BLaER1 treated with 17β-estradiol and CSF1 and Interleukin-3, amounts not matched to agents 10 nM and 100 nM (cell line): ENCODE measurements at regions not wholly inside any gene's neighbourhood (a gene's known extent, or its start where the extent isn't known, plus 50 kb on each side); places are given as distances from the start of the nearest gene placed in this dataset.

Source experiments
- H3K27ac ChIP-seq, 11 experiments: shearing (Covaris generic); formaldehyde crosslinking; 2 replicates each; pipeline ENCODE4 v1.8.1; 2022
- H3K27me3 ChIP-seq, 11 experiments: shearing (Covaris generic); formaldehyde crosslinking; 2 replicates each; pipeline ENCODE4 v1.8.1; 2022
- H3K36me3 ChIP-seq, 11 experiments: shearing (Covaris generic); formaldehyde crosslinking; 2 replicates each; pipeline ENCODE4 v1.8.1; 2022
- H3K4me1 ChIP-seq, 10 experiments: shearing (Covaris generic); formaldehyde crosslinking; 2 replicates each; pipeline ENCODE4 v1.8.1; 2022
- H3K4me2 ChIP-seq, 11 experiments: shearing (Covaris generic); formaldehyde crosslinking; 2 replicates each; pipeline ENCODE4 v1.8.1; 2022
- H3K4me3 ChIP-seq, 10 experiments: shearing (Covaris generic); formaldehyde crosslinking; 2 replicates each; pipeline ENCODE4 v1.8.1; 2022
- H3K9ac ChIP-seq, 11 experiments: shearing (Covaris generic); formaldehyde crosslinking; 2 replicates each; pipeline ENCODE4 v1.8.1; 2022
- H3K9me3 ChIP-seq, 11 experiments: shearing (Covaris generic); formaldehyde crosslinking; replicated peaks in 1 of 11; 2 replicates each; pipeline ENCODE4 v1.8.1; 2022
- H4K20me1 ChIP-seq, 11 experiments: shearing (Covaris generic); formaldehyde crosslinking; 2 replicates each; pipeline ENCODE4 v1.8.1; 2022
- Cebpa-rat ChIP-seq, 11 experiments: shearing (Covaris generic); IDR thresholded peaks; 2 replicates each; pipeline ENCODE4 v1.8.1; 2022

DNA sequence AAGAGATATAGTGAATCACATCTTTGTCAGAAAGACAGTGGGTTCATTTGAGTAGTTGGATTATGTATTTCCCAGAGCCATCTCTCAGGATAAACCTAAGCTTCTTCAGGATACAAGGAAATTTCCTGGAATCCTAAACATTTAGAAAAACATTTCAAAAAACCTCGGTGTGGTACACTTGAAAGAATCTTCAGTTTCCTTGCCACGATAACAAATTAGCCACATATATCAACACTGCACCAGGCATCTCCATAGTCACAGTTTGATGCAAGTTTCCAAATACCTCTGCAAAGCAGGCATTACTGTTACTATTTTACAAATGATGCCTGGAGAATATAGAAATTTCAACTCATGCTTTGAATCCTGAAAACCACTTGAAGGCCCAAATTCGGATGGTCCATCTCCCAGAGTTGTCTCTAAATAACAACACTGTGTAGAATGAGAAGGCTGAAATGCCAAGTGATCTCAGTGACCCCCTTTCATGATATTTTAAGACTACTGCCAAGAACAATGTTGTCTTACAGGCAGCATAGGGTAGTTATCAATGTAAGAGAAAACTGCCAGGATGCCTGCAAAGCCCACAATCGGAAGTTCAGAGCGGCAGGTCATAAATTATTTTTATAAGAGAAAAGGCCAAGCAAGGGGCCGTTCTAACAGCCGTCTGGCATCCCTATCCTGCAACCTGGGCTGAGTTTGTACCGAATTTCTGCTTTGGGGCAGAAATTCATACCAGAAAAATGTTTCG is 307.9 kb downstream of the TXNL1 start:
- H3K4me3 ChIP-seq = no peak overlapping the region
- no peak overlapping the region for H3K4me2 ChIP-seq
- H3K9me3 ChIP-seq = no peaks in the 10 kb centered on the region
- no peak overlapping the region for H3K27ac ChIP-seq
- H3K9ac ChIP-seq = no peak overlapping the region
- no peak for TF ChIP-seq Cebpa-rat (IDR thresholded peaks at IDR 0.05)
- peaks cover 0 to 6% (median 0%) of the 10 kb centered on the region in 10 experiments; a peak in 1 of 20 replicates for H3K4me1 ChIP-seq
- H3K36me3 ChIP-seq = no peaks in the 10 kb centered on the region
- H3K27me3 ChIP-seq = no peaks in the 10 kb centered on the region
- no peaks in the 10 kb centered on the region for H4K20me1 ChIP-seq

DNA sequence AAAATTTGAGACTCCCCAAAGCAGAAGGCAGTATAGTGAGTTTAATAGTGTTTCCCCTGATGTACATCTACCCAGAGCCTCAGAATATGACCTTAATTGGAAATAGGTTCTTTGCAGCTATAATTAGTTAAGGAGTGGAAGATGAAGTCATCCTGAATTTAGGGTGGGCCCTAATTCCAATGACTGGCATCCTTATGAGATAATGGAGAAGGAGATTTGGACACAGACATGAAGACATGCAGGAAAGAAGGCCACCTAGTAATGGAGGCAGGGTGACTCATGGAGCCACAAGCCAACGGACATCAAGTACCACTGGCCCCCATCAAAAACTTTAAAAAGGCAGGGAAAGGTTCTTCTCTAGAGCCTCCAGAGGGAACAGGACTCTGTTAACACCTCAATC is 308.9 kb downstream of the TXNL1 start:
- no peaks in the 10 kb centered on the region for H4K20me1 ChIP-seq
- H3K27ac ChIP-seq = no peak overlapping the region
- peaks cover 0 to 6% (median 0%) of the 10 kb centered on the region in 10 experiments; a peak in 1 of 20 replicates for H3K4me1 ChIP-seq
- H3K27me3 ChIP-seq = no peaks in the 10 kb centered on the region
- no peak overlapping the region for H3K9ac ChIP-seq
- no peak overlapping the region for H3K4me2 ChIP-seq
- H3K9me3 ChIP-seq = no peaks in the 10 kb centered on the region
- no peak overlapping the region for H3K4me3 ChIP-seq
- no peaks in the 10 kb centered on the region for H3K36me3 ChIP-seq
- TF ChIP-seq Cebpa-rat (IDR thresholded peaks at IDR 0.05) = no peak

DNA sequence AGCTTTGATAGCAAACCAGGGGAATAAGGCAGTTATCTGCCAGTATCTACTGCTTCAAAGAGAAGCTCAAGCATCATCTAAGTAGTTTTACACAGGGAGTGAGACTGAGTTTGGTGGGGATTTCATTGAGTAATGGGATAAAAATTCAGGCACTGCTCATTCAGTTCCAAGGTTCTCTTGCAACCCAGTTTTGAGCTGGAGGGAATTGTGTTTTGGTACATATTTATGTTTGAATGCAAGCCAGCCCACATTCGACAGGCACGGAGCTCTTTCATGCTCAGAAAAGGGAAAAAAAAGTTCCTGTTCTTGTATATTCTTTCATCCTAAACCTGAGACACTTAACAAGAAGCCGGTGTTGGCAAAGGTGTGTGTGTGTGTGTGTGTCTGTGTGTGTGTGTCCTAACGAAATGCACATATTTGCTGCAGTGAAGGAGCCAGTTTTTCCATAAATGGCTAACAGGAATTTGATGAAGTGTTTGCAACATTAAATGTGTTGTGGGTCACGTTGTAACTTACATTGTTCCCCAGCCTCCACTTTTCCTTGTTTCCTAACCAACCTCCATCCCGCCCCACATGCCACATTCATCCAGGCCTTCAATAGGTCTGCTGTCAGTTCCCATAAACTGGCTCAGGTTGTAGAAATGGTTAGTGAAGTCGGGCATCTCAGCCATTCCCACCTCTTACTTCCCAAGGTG is 311.1 kb downstream of the TXNL1 start:
- H3K9me3 ChIP-seq = no peaks in the 10 kb centered on the region
- no peak overlapping the region for H3K4me3 ChIP-seq
- H3K9ac ChIP-seq = no peak overlapping the region
- H3K4me1 ChIP-seq = peaks cover 6 to 21% (median 13%) of the 10 kb centered on the region in 10 experiments; a peak in 18 of 20 replicates
- no peaks in the 10 kb centered on the region for H3K27me3 ChIP-seq
- peak overlapping the region in 1 of 11 experiments; percentile 29; a peak in 1 of 22 replicates for H3K4me2 ChIP-seq
- no peak for TF ChIP-seq Cebpa-rat (IDR thresholded peaks at IDR 0.05)
- H3K36me3 ChIP-seq = no peaks in the 10 kb centered on the region
- H3K27ac ChIP-seq = no peak overlapping the region; a peak in 1 of 22 replicates
- H4K20me1 ChIP-seq = no peaks in the 10 kb centered on the region

DNA sequence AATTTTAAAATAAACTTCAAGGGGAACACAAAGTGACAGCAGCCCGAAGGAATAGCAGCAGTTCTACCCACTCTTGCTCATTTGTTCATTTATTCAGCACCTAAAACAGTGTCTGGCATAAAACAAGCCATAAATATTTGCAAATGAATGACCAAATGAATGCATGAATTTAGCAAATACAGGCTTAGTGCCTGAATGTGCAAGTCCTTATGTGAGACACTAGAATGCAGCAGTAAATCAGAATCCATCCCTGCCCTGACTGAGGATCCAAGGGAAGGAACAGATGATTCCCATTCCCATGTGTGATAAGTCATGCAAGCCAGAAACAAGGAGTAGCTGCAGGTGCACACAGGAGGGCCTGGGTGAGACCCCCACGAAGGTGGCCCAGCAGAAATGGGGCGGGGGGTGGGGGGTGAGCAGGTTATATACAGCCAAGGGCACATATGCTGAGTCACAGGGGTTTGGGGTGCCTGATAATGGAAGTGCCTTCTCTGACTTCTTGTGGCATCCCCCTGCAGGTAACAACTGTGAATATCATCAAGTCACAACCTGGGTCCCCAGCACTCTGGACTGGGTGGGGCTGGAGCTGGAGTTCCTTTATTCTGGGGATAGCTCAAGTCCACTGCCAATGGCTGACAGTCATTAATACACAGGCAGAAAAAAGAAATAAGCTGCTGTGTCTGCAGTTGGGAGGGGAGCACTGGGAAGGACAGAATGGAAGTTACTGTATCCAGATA is 311.9 kb downstream of the TXNL1 start:
- no peak for TF ChIP-seq Cebpa-rat (IDR thresholded peaks at IDR 0.05)
- no peak overlapping the region; a peak in 1 of 22 replicates for H3K27ac ChIP-seq

DNA sequence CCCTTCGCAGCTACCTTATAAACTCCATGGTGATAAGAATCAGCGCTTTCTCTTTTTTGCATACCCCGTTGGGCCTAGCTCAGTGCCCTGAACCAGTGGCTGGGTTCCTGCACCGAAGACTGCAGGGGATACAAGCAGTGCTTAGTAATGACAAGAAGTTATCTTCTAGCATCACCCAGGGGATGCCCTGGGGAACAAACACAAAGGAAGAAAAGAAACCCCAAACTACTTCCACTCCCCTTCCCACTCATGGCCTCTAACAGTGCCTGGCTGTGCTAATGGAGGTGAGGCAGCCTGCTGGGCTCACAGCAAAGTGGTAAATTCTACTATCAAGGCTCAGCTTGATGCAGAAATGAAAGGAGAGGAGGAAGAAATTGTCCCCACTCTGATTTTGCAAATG is 314.7 kb downstream of the TXNL1 start:
- Histone ChIP-seq H3K27me3 (no peaks in the 10 kb centered on the region), H3K4me2 (peak overlapping the region; percentile 19 to 74 (median 40); a peak in 19 of 22 replicates), H3K36me3 (no peaks in the 10 kb centered on the region), H4K20me1 (no peaks in the 10 kb centered on the region), H3K4me1 (peaks cover 27 to 57% (median 40%) of the 10 kb centered on the region in 10 experiments; a peak in 19 of 20 replicates), H3K27ac (no peak overlapping the region), H3K9ac (no peak overlapping the region), H3K4me3 (no peak overlapping the region), H3K9me3 (no peaks in the 10 kb centered on the region)
- TF ChIP-seq Cebpa-rat (IDR thresholded peaks at IDR 0.05) = no peak

More for the DNA sequence above, 311.9 kb downstream of the TXNL1 start:
- no peak overlapping the region for H3K9ac ChIP-seq
- no peaks in the 10 kb centered on the region for H4K20me1 ChIP-seq
- H3K9me3 ChIP-seq = no peaks in the 10 kb centered on the region
- peak overlapping the region in 1 of 11 experiments; percentile 29; a peak in 1 of 22 replicates for H3K4me2 ChIP-seq
- H3K36me3 ChIP-seq = no peaks in the 10 kb centered on the region
- no peak overlapping the region for H3K4me3 ChIP-seq
- peaks cover 10 to 29% (median 21%) of the 10 kb centered on the region in 10 experiments; a peak in 19 of 20 replicates for H3K4me1 ChIP-seq
- no peaks in the 10 kb centered on the region for H3K27me3 ChIP-seq

DNA sequence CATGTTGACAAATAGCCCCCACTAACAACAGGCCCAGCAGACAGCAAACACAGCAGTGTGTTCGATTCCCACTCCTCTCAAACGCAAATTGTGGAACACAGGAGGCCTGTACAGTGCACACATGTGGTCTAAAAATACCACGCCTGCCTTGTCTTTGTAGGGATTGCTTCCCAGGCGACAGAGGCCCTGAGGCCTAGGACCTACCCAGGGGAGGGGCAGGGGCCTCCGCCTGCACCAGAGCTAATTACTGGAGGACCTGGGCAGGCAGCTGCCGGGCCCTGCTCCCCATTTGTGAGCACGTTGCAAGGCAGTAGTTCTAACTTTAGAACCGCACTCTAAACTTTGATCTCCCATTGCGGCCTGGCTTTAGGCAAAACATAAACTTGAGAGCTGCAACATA is 316.0 kb downstream of the TXNL1 start:
- no peaks in the 10 kb centered on the region for H3K27me3 ChIP-seq
- no peaks in the 10 kb centered on the region for H3K36me3 ChIP-seq
- no peak overlapping the region for H3K9ac ChIP-seq
- no peaks in the 10 kb centered on the region; a peak in 1 of 22 replicates for H3K9me3 ChIP-seq
- peaks cover 27 to 70% (median 47%) of the 10 kb centered on the region in 10 experiments; a peak in 19 of 20 replicates for H3K4me1 ChIP-seq
- peak overlapping the region in 8 of 11 experiments; percentile 8 to 74 (median 50); a peak in 11 of 22 replicates for H3K4me2 ChIP-seq
- no peak overlapping the region for H3K4me3 ChIP-seq
- no peak for TF ChIP-seq Cebpa-rat (IDR thresholded peaks at IDR 0.05)
- H4K20me1 ChIP-seq = no peaks in the 10 kb centered on the region
- no peak overlapping the region for H3K27ac ChIP-seq

DNA sequence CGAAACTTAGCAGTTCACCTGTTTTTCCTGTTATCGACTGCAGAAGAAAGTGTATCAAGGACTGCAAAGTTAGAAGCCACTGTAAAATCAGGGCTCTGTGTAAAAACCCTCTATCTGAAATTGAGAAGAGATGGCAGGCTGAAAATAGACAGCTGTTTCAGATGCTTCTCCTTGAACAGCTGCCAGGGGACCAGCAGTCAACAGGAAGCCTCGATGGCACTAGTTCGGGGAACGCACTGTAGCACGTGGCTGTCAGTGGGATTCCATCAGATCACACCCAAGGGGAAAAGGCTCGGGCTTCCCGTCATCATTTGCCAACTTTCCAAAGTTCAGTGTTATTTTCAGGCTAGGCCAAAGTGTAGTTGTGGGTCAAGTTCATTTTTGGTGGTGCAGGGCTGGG is 316.9 kb downstream of the TXNL1 start:
- no peak overlapping the region for H3K4me3 ChIP-seq
- peak overlapping the region in 1 of 11 experiments; percentile 18; a peak in 1 of 22 replicates for H3K27ac ChIP-seq
- H3K4me1 ChIP-seq = peaks cover 27 to 64% (median 47%) of the 10 kb centered on the region in 10 experiments; a peak in 19 of 20 replicates
- H3K27me3 ChIP-seq = no peaks in the 10 kb centered on the region
- no peaks in the 10 kb centered on the region for H3K36me3 ChIP-seq
- peak overlapping the region in 1 of 11 experiments; percentile 3; a peak in 1 of 22 replicates for H3K9ac ChIP-seq
- H3K4me2 ChIP-seq = peak overlapping the region; percentile 8 to 74 (median 51); a peak in 20 of 22 replicates
- no peaks in the 10 kb centered on the region for H4K20me1 ChIP-seq
- TF ChIP-seq Cebpa-rat (IDR thresholded peaks at IDR 0.05) = no peak
- H3K9me3 ChIP-seq = no peaks in the 10 kb centered on the region; a peak in 1 of 22 replicates

DNA sequence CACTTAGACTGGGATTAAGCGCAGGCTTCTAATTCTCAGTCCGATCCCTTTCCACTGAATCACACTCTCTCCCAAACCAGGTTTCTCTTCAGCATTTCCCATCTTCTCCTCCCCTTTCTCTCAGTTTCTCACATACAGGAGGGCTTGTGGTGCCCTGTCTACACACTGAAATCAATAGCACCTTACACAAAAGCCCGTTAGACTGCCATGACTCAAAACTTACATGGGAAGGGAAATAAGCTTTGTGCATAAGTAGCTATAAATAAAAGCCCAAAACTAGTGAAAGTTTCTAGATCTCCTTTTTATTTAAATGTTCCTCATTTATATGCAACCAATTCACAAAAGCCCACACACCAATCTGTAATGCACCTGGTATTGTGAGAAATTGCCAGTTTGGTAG is 318.4 kb downstream of the TXNL1 start:
- no peaks in the 10 kb centered on the region; a peak in 1 of 22 replicates for H3K9me3 ChIP-seq
- peak overlapping the region in 9 of 11 experiments; percentile 8 to 74 (median 51); a peak in 12 of 22 replicates for H3K4me2 ChIP-seq
- H3K4me3 ChIP-seq = no peak overlapping the region
- H3K27ac ChIP-seq = no peak overlapping the region
- peaks cover 27 to 76% (median 47%) of the 10 kb centered on the region in 10 experiments; a peak in 19 of 20 replicates for H3K4me1 ChIP-seq
- no peaks in the 10 kb centered on the region for H3K36me3 ChIP-seq
- no peak for TF ChIP-seq Cebpa-rat (IDR thresholded peaks at IDR 0.05)
- no peaks in the 10 kb centered on the region for H4K20me1 ChIP-seq
- no peak overlapping the region for H3K9ac ChIP-seq
- no peaks in the 10 kb centered on the region for H3K27me3 ChIP-seq

DNA sequence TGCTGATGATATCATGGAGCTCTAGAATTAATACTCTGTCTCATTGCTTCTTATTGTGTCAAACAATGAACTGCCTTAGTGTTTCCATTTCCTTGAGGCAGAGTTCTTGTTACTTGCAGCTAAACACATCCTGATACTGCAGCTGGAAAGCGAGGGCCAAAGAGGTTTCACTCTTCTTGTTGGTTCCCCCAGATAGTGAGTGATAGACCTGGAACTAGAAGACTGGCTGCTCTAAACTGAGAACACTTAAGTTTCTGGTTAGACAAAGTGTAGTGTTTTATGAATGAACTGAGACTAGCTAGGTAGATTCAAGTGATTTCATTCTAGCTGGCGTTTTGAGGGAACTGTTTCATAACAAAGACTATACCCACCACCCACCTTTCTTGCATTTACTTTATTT is 321.7 kb downstream of the TXNL1 start:
- Histone ChIP-seq H3K4me2 (no peak overlapping the region), H3K9ac (no peak overlapping the region)

More for the DNA sequence above, 321.7 kb downstream of the TXNL1 start:
- Histone ChIP-seq H3K27me3 (no peaks in the 10 kb centered on the region), H3K36me3 (no peaks in the 10 kb centered on the region), H4K20me1 (no peaks in the 10 kb centered on the region), H3K27ac (no peak overlapping the region), H3K4me1 (peaks cover 18 to 70% (median 37%) of the 10 kb centered on the region in 10 experiments; a peak in 19 of 20 replicates), H3K9me3 (no peaks in the 10 kb centered on the region; a peak in 1 of 22 replicates), H3K4me3 (no peak overlapping the region)
- no peak for TF ChIP-seq Cebpa-rat (IDR thresholded peaks at IDR 0.05)
